ENCODE measurements at regions not wholly inside any gene's neighbourhood (a gene's known extent, or its start where the extent isn't known, plus 50 kb on each side); places are given as distances from the start of the nearest gene placed in this dataset.

DNA sequence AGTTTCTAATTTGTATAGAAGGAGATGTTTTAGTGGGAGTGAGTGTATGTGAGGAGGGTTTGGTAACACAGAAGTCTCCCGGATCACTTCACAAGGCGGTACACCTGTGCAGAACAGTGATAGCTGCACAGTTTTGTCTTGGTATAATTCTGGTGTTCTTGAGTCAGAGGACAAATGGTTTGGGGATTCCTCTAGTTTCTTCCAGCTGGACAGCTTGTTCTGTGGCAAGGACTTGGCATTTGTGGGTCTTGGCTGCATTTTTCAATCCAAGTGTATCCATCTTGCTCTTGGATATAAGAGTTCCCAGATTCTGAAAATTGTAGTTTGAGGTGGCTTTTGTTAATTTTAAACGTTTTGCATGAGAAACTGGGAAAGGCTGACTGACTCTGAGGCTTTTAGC lies 135.7 kb downstream of the AHR start:
- TF ChIP-seq POLR2AphosphoS5 (IDR thresholded peaks at IDR 0.05; ENCODE audit: low read depth, low read length) (no peak), FOSL2 (IDR thresholded peaks at IDR 0.05; ENCODE audit: borderline replicate concordance, low read depth) (no peak), EP300 (IDR thresholded peaks at IDR 0.05; ENCODE audit: borderline replicate concordance in 1 of 2, low read depth in 1 of 2, low read length in 1 of 2) (no peak), RAD21 (IDR thresholded peaks at IDR 0.05; ENCODE audit: low read length) (no peak), TAF1 (IDR thresholded peaks at IDR 0.05; ENCODE audit: borderline replicate concordance, low read depth, low read length) (no peak), GABPA (IDR thresholded peaks at IDR 0.05; ENCODE audit: low read depth) (no peak), JUND (IDR thresholded peaks at IDR 0.05) (no peak), TEAD4 (IDR thresholded peaks at IDR 0.05; ENCODE audit: borderline replicate concordance, insufficient read depth) (no peak), SIN3A (IDR thresholded peaks at IDR 0.05; ENCODE audit: borderline replicate concordance, low read depth, low read length) (no peak), SMC3 (IDR thresholded peaks at IDR 0.05; ENCODE audit: low read depth, low read length) (no peak), RCOR1 (IDR thresholded peaks at IDR 0.05; ENCODE audit: low read length) (no peak)
- TF ChIP-seq, protein P1, sequence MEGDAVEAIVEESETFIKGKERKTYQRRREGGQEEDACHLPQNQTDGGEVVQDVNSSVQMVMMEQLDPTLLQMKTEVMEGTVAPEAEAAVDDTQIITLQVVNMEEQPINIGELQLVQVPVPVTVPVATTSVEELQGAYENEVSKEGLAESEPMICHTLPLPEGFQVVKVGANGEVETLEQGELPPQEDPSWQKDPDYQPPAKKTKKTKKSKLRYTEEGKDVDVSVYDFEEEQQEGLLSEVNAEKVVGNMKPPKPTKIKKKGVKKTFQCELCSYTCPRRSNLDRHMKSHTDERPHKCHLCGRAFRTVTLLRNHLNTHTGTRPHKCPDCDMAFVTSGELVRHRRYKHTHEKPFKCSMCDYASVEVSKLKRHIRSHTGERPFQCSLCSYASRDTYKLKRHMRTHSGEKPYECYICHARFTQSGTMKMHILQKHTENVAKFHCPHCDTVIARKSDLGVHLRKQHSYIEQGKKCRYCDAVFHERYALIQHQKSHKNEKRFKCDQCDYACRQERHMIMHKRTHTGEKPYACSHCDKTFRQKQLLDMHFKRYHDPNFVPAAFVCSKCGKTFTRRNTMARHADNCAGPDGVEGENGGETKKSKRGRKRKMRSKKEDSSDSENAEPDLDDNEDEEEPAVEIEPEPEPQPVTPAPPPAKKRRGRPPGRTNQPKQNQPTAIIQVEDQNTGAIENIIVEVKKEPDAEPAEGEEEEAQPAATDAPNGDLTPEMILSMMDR (IDR thresholded peaks at IDR 0.05), result no peak
- TF ChIP-seq, protein P2, sequence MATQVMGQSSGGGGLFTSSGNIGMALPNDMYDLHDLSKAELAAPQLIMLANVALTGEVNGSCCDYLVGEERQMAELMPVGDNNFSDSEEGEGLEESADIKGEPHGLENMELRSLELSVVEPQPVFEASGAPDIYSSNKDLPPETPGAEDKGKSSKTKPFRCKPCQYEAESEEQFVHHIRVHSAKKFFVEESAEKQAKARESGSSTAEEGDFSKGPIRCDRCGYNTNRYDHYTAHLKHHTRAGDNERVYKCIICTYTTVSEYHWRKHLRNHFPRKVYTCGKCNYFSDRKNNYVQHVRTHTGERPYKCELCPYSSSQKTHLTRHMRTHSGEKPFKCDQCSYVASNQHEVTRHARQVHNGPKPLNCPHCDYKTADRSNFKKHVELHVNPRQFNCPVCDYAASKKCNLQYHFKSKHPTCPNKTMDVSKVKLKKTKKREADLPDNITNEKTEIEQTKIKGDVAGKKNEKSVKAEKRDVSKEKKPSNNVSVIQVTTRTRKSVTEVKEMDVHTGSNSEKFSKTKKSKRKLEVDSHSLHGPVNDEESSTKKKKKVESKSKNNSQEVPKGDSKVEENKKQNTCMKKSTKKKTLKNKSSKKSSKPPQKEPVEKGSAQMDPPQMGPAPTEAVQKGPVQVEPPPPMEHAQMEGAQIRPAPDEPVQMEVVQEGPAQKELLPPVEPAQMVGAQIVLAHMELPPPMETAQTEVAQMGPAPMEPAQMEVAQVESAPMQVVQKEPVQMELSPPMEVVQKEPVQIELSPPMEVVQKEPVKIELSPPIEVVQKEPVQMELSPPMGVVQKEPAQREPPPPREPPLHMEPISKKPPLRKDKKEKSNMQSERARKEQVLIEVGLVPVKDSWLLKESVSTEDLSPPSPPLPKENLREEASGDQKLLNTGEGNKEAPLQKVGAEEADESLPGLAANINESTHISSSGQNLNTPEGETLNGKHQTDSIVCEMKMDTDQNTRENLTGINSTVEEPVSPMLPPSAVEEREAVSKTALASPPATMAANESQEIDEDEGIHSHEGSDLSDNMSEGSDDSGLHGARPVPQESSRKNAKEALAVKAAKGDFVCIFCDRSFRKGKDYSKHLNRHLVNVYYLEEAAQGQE (IDR thresholded peaks at IDR 0.05; ENCODE audit: low read depth, low read length), result no peak

All from SK-N-SH (cell line).